Type B pancreatic cell (in vitro differentiated cells): ENCODE measurements at regions not wholly inside any gene's neighbourhood (a gene's known extent, or its start where the extent isn't known, plus 50 kb on each side); places are given as distances from the start of the nearest gene placed in this dataset.

Source experiments
- DNase-seq: peaks from one replicate; pipeline ENCODE4 v3.0.0; 2021; ENCODE audit warnings: mixed read lengths; ENCODE audit not compliant: unreplicated experiment; ENCODE audit errors: extremely low spot score
- H3K27ac Mint-ChIP-seq: 2 replicates; pipeline ENCODE4 v1.8.0; 2021; ENCODE audit warnings: mild to moderate bottlenecking, mixed read lengths
- H3K27me3 Mint-ChIP-seq: 2 replicates; pipeline ENCODE4 v1.8.0; 2021; ENCODE audit warnings: mixed read lengths
- H3K36me3 Mint-ChIP-seq: 2 replicates; pipeline ENCODE4 v1.8.0; 2021; ENCODE audit warnings: mixed read lengths
- H3K4me1 Mint-ChIP-seq: one replicate; pipeline ENCODE4 v1.8.0; 2021; ENCODE audit warnings: mixed read lengths; ENCODE audit not compliant: unreplicated experiment
- H3K4me3 Mint-ChIP-seq: 2 replicates; pipeline ENCODE4 v1.8.0; 2021; ENCODE audit warnings: mild to moderate bottlenecking, mixed read lengths
- H3K9me3 Mint-ChIP-seq: 2 replicates; pipeline ENCODE4 v1.8.0; 2021; ENCODE audit warnings: mixed read lengths
- TF ChIP-seq, protein P1 (sequence below): fragments of 200-600 bp; sonication (generic); conservative IDR thresholded peaks from 2 replicates; pipeline ENCODE4 v1.5.0; 2021; ENCODE audit warnings: antibody characterized with exemption, mild to moderate bottlenecking

DNA sequence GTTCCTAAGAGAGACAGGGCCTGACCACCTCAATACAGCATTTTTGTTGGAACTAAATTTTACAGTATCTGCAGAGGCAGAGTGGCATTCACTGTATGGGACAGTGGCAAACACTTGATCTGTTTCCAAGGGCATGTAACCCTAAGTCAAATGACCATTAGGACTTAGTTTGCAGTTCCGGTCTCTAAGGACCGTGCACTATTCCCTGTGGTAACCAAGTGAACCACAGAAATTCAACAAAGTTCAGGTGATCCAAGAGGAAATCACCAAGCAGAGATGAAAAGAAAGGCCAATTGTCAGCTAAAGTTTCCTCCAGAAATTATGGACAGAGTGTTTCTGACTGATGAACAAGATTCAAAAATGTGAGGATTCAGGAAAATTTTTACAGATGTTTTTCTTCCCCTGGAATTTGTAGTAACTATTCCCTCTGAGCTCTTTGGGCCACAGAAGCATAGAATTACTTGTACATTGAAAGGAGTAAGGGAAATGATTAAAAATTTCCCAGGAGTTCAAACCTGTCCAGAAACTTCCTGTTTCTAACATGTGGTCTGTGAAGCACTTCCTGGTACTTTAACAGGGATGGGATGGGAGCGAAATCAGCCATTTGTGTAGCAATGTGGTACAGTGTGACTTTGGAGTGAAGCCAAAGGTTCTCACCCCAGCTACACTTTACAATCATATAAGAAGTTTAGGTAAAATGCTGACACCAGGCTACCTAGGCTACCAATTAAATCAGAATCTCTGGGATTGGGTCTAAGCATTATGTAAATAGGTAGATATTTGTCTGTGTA lies 266.1 kb upstream of the MAP3K1 start:
- Mint-ChIP-seq H3K27ac (no peak overlapping the region), H3K36me3 (no peaks in the 10 kb centered on the region), H3K4me3 (no peak overlapping the region), H3K27me3 (no peaks in the 10 kb centered on the region), H3K4me1 (peaks cover 7% of the 10 kb centered on the region), H3K9me3 (peaks cover 2% of the 10 kb centered on the region)
- DNase-seq: no peak
- TF ChIP-seq, protein P1, sequence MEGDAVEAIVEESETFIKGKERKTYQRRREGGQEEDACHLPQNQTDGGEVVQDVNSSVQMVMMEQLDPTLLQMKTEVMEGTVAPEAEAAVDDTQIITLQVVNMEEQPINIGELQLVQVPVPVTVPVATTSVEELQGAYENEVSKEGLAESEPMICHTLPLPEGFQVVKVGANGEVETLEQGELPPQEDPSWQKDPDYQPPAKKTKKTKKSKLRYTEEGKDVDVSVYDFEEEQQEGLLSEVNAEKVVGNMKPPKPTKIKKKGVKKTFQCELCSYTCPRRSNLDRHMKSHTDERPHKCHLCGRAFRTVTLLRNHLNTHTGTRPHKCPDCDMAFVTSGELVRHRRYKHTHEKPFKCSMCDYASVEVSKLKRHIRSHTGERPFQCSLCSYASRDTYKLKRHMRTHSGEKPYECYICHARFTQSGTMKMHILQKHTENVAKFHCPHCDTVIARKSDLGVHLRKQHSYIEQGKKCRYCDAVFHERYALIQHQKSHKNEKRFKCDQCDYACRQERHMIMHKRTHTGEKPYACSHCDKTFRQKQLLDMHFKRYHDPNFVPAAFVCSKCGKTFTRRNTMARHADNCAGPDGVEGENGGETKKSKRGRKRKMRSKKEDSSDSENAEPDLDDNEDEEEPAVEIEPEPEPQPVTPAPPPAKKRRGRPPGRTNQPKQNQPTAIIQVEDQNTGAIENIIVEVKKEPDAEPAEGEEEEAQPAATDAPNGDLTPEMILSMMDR: no peak

DNA sequence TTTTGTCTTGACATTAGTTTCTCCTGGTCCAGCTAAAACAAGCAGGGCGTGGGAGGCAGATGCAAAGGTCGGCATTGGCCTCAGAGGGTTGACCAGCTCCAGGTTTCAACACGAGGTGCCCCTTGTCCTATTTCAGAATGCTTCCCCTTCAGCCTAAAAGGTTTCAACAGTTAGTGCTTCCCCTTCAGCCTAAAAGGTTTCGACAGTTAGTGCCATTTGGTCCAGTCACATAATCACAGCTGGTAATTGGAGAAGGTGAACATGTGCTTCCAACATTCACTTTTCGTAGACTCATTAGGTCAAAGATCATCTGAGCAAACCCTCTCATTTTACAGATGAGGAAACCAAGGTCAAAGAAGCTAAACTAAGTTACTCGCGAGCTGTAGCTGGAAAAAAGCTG lies 270.3 kb upstream of the MAP3K1 start:
- Mint-ChIP-seq H3K4me1 (peaks cover 16% of the 10 kb centered on the region), H3K4me3 (no peak overlapping the region), H3K36me3 (no peaks in the 10 kb centered on the region), H3K9me3 (peaks cover 6% of the 10 kb centered on the region), H3K27me3 (no peaks in the 10 kb centered on the region), H3K27ac (no peak overlapping the region)
- TF ChIP-seq, protein P1: no peak
- DNase-seq: no peak

DNA sequence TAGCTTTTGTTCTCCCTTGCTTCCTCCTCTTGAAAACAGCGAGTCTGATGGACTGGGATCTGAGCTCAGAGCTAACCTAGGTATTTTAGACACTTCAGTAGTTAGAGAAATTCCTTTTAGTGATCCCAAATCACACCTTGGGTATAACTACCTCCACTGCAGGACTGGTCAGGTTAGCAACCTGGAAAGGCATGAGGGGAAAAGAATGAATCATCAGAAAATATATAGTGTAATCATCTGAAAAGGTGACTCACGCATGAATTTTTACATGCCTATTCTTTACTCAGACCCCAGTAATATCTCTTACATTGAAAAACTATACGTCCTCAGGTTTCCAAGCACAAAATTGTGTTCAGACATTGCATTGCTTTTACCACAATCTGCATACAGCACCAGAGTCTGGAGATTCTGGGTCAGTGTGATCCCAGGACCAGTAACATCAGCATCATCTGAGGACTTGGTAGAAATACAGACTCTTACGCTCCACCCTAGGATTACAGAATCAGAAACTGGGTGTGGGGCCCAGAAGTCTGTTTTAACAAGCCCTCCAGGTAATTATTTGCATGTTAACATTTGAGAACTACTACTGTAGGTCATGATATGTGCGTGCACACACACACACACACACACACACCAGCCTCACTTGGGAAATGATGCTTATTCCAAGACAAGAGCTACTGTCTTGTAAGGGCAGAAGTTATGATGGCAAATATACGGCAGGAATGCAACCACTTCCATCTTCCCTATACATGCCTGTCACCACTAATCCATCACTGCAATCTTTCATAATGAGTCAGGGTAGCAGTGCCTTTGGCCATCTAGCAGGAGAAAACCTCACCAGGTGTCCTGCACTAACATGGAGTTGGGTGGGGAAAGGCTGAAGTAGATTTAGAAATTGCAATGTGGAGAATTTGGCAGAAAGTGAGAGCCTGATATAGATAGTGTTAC lies 271.6 kb upstream of the MAP3K1 start:
- DNase-seq: no peak
- no peak overlapping the region for H3K4me3 Mint-ChIP-seq
- H3K9me3 Mint-ChIP-seq: peaks cover 9% of the 10 kb centered on the region
- TF ChIP-seq, protein P1: no peak
- H3K27me3 Mint-ChIP-seq: no peaks in the 10 kb centered on the region
- H3K4me1 Mint-ChIP-seq: peaks cover 16% of the 10 kb centered on the region
- H3K36me3 Mint-ChIP-seq: peaks cover 3% of the 10 kb centered on the region
- peak overlapping the region; percentile 87 for H3K27ac Mint-ChIP-seq

DNA sequence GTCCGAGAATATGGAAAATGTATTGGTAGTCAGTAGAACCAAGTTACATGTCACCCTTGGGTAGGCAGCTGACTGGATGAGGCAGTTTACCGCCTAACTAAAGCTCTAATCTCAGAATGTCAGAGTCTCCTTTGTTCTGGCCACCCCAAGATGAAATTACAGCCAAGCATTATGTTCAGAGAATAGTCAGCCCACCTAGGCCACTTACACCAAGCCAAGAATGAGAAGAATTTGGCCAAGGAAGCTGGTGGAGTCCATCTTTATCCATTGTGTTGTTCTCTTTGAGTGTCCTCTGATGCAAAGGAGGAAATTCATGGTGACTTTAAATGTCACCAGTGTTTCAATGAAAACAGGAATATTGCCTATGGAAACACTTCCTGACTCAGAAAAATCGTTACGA lies 275.1 kb upstream of the MAP3K1 start:
- H3K27me3 Mint-ChIP-seq: no peaks in the 10 kb centered on the region
- no peak overlapping the region for H3K4me3 Mint-ChIP-seq

DNA sequence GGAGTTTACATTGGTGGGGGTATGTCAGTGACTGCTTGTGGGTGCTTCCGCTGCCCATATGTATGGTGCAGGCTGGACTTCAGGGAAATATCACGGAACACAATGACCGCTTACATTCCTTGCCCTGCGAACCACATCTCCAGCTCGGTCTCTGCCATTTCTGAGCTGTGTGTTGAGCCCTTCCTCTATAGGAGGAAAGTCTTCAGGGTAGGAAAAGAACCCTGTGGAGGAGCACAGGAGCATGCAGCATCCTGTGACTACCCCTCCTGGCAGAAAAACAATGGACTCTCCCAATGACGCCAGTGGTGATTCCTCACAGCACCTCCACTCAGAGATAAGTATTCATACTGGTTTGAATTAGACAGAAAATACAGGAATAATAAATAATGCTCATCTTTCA lies 276.8 kb upstream of the MAP3K1 start:
- H3K36me3 Mint-ChIP-seq: peaks cover 3% of the 10 kb centered on the region
- H3K27ac Mint-ChIP-seq: no peak overlapping the region
- peaks cover 9% of the 10 kb centered on the region for H3K9me3 Mint-ChIP-seq
- DNase-seq: no peak
- peaks cover 8% of the 10 kb centered on the region for H3K4me1 Mint-ChIP-seq
- TF ChIP-seq, protein P1: no peak
- H3K4me3 Mint-ChIP-seq: no peak overlapping the region
- no peaks in the 10 kb centered on the region for H3K27me3 Mint-ChIP-seq

More for the DNA sequence above, 275.1 kb upstream of the MAP3K1 start:
- Mint-ChIP-seq H3K27ac (no peak overlapping the region), H3K9me3 (peaks cover 15% of the 10 kb centered on the region), H3K4me1 (peaks cover 20% of the 10 kb centered on the region), H3K36me3 (peaks cover 3% of the 10 kb centered on the region)
- TF ChIP-seq, protein P1: no peak
- no peak for DNase-seq
